DMS 273 treated with DMSO at 0.1 percent for 48 hours (cell line): ENCODE measurements at regions not wholly inside any gene's neighbourhood (a gene's known extent, or its start where the extent isn't known, plus 50 kb on each side); places are given as distances from the start of the nearest gene placed in this dataset.

Experiments used
- DNase-seq: peaks from one replicate; lab custom pipeline; 2025; lab: John Stamatoyannopoulos, UW

- DNase-seq, result no peak
These were observed 238.7 kb upstream of the SALL3 start for GRCh38 chr18:78740876-78741275.

GRCh38 chr18:78741381-78742217, 238.0 kb upstream of the SALL3 start:
- DNase-seq, result no peak

- DNase-seq, result no peak
These were observed 237.3 kb upstream of the SALL3 start for GRCh38 chr18:78742218-78742745.

- DNase-seq, result no peak
These were observed 236.5 kb upstream of the SALL3 start for GRCh38 chr18:78743078-78743477.

- DNase-seq, result no peak
These were observed 228.0 kb upstream of the SALL3 start for GRCh38 chr18:78751664-78752063.

- no peak for DNase-seq
These were observed 226.4 kb upstream of the SALL3 start for GRCh38 chr18:78753240-78753639.

GRCh38 chr18:78754311-78755043, 225.1 kb upstream of the SALL3 start:
- no peak for DNase-seq

- no peak for DNase-seq
These were observed 222.6 kb upstream of the SALL3 start for GRCh38 chr18:78757014-78757413.

- DNase-seq, result no peak
These were observed 221.1 kb upstream of the SALL3 start for GRCh38 chr18:78758496-78758895.

GRCh38 chr18:78762753-78763152, 216.9 kb upstream of the SALL3 start:
- DNase-seq, result no peak

- DNase-seq, result no peak
These were observed 215.1 kb upstream of the SALL3 start for GRCh38 chr18:78764544-78764943.

- DNase-seq, result no peak
These were observed 214.5 kb upstream of the SALL3 start for GRCh38 chr18:78765142-78765541.

- no peak for DNase-seq
These were observed 213.9 kb upstream of the SALL3 start for GRCh38 chr18:78765637-78766281.

- DNase-seq, result no peak
These were observed 212.7 kb upstream of the SALL3 start for GRCh38 chr18:78766651-78767533.

- no peak for DNase-seq
These were observed 212.0 kb upstream of the SALL3 start for GRCh38 chr18:78767648-78768071.

- DNase-seq, result no peak
These were observed 211.4 kb upstream of the SALL3 start for GRCh38 chr18:78768221-78768620.

GRCh38 chr18:78768656-78769501, 210.7 kb upstream of the SALL3 start:
- DNase-seq, result no peak

GRCh38 chr18:78769502-78770105, 210.0 kb upstream of the SALL3 start:
- DNase-seq, result no peak

- DNase-seq, result no peak
These were observed 209.3 kb upstream of the SALL3 start for GRCh38 chr18:78770139-78770822.

GRCh38 chr18:78770823-78771139, 208.8 kb upstream of the SALL3 start:
- no peak for DNase-seq
